ENCODE measurements at regions not wholly inside any gene's neighbourhood (a gene's known extent, or its start where the extent isn't known, plus 50 kb on each side); places are given as distances from the start of the nearest gene placed in this dataset.

GRCh38 chr6:16929809-16930208 is 168.5 kb upstream of the ATXN1 start:
- Histone ChIP-seq H3K4me2 (ENCODE audit: low read length, poor library complexity, severe bottlenecking) (no peak overlapping the region), H2BK5ac (ENCODE audit: low read depth, low read length, poor library complexity, severe bottlenecking) (no peak overlapping the region), H3K4me3 (ENCODE audit: insufficient read depth in 1 of 2, low read depth in 1 of 2, low read length in 2 of 2) (no peak overlapping the region), H2BK12ac (ENCODE audit: low read length in 2 of 2) (no peak overlapping the region), H2AK5ac (ENCODE audit: low read length, severe bottlenecking) (no peak overlapping the region), H3K79me1 (replicated peaks; ENCODE audit: low read length, poor library complexity, severe bottlenecking) (no peaks in the 10 kb centered on the region), H3K4ac (ENCODE audit: low read depth in 1 of 2, low read length in 2 of 2) (no peak overlapping the region), H3K23ac (ENCODE audit: low read length in 2 of 2) (no peak overlapping the region), H3K9ac (ENCODE audit: low read length) (peak overlapping the region; percentile 86), H2BK15ac (ENCODE audit: low read depth, poor library complexity, severe bottlenecking) (no peak overlapping the region), H3K18ac (ENCODE audit: low read depth in 1 of 2, low read length in 2 of 2) (no peak overlapping the region), H2AFZ (ENCODE audit: low read depth, low read length) (no peak overlapping the region), H3K4me1 (ENCODE audit: control insufficient read depth, insufficient read depth, low read depth, low read length) (no peaks in the 10 kb centered on the region), H3K36me3 (ENCODE audit: control insufficient read depth in 1 of 2, insufficient read depth in 2 of 2, low read depth in 1 of 2, low read length in 2 of 2) (no peaks in the 10 kb centered on the region), H3K14ac (ENCODE audit: low read length in 2 of 2) (no peak overlapping the region), H4K8ac (ENCODE audit: low read length) (no peak overlapping the region), H4K91ac (ENCODE audit: low read length) (no peak overlapping the region), H3K27ac (ENCODE audit: low read length, poor library complexity, severe bottlenecking) (no peak overlapping the region), H2BK120ac (ENCODE audit: low read depth, low read length) (no peak overlapping the region), H3K27me3 (ENCODE audit: control insufficient read depth in 1 of 2, insufficient read depth in 1 of 2, low read length in 2 of 2) (peaks cover 0 to 3% of the 10 kb centered on the region in 2 experiments), H3K9me3 (ENCODE audit: control insufficient read depth, low read length) (no peaks in the 10 kb centered on the region)
- peak; percentile 98 for DNase-seq

GRCh38 chr6:16928387-16928786 is 167.1 kb upstream of the ATXN1 start:
- no peak for DNase-seq
- H3K4ac ChIP-seq (ENCODE audit: low read depth in 1 of 2, low read length in 2 of 2), result no peak overlapping the region
- WGBS, result 98% methylated on average over 1 of the region's 2 CpGs

GRCh38 chr6:16927205-16927604 is 165.9 kb upstream of the ATXN1 start:
- H3K4me3 ChIP-seq (ENCODE audit: insufficient read depth in 1 of 2, low read depth in 1 of 2, low read length in 2 of 2), result no peak overlapping the region
- H3K36me3 ChIP-seq (ENCODE audit: control insufficient read depth in 1 of 2, insufficient read depth in 2 of 2, low read depth in 1 of 2, low read length in 2 of 2), result no peaks in the 10 kb centered on the region
- H3K9ac ChIP-seq (ENCODE audit: low read length), result no peak overlapping the region
- no peak overlapping the region for H3K4ac ChIP-seq (ENCODE audit: low read depth in 1 of 2, low read length in 2 of 2)
- no peak overlapping the region for H3K18ac ChIP-seq (ENCODE audit: low read depth in 1 of 2, low read length in 2 of 2)
- H3K23ac ChIP-seq (ENCODE audit: low read length in 2 of 2), result no peak overlapping the region
- H2AK5ac ChIP-seq (ENCODE audit: low read length, severe bottlenecking), result no peak overlapping the region
- H4K91ac ChIP-seq (ENCODE audit: low read length), result no peak overlapping the region
- no peaks in the 10 kb centered on the region for H3K27me3 ChIP-seq (ENCODE audit: control insufficient read depth in 1 of 2, insufficient read depth in 1 of 2, low read length in 2 of 2)
- no peak overlapping the region for H4K8ac ChIP-seq (ENCODE audit: low read length)
- H3K79me1 ChIP-seq (replicated peaks; ENCODE audit: low read length, poor library complexity, severe bottlenecking), result no peaks in the 10 kb centered on the region
- no peaks in the 10 kb centered on the region for H3K4me1 ChIP-seq (ENCODE audit: control insufficient read depth, insufficient read depth, low read depth, low read length)
- no peak overlapping the region for H2BK5ac ChIP-seq (ENCODE audit: low read depth, low read length, poor library complexity, severe bottlenecking)
- no peak overlapping the region for H2BK12ac ChIP-seq (ENCODE audit: low read length in 2 of 2)
- no peak overlapping the region for H3K4me2 ChIP-seq (ENCODE audit: low read length, poor library complexity, severe bottlenecking)
- no peak overlapping the region for H2AFZ ChIP-seq (ENCODE audit: low read depth, low read length)
- H3K14ac ChIP-seq (ENCODE audit: low read length in 2 of 2), result no peak overlapping the region
- H3K9me3 ChIP-seq (ENCODE audit: control insufficient read depth, low read length), result no peaks in the 10 kb centered on the region
- WGBS, result no CpG with 5 or more reads among the region's 1 CpG
- no peak overlapping the region for H3K27ac ChIP-seq (ENCODE audit: low read length, poor library complexity, severe bottlenecking)
- H2BK120ac ChIP-seq (ENCODE audit: low read depth, low read length), result no peak overlapping the region
- no peak for DNase-seq
- H2BK15ac ChIP-seq (ENCODE audit: low read depth, poor library complexity, severe bottlenecking), result no peak overlapping the region

More at GRCh38 chr6:16928387-16928786, 167.1 kb upstream of the ATXN1 start:
- Histone ChIP-seq H3K27me3 (ENCODE audit: control insufficient read depth in 1 of 2, insufficient read depth in 1 of 2, low read length in 2 of 2) (peaks cover 0 to 2% of the 10 kb centered on the region in 2 experiments), H3K79me1 (replicated peaks; ENCODE audit: low read length, poor library complexity, severe bottlenecking) (no peaks in the 10 kb centered on the region), H3K18ac (ENCODE audit: low read depth in 1 of 2, low read length in 2 of 2) (no peak overlapping the region), H2BK15ac (ENCODE audit: low read depth, poor library complexity, severe bottlenecking) (no peak overlapping the region), H2AFZ (ENCODE audit: low read depth, low read length) (no peak overlapping the region), H3K36me3 (ENCODE audit: control insufficient read depth in 1 of 2, insufficient read depth in 2 of 2, low read depth in 1 of 2, low read length in 2 of 2) (no peaks in the 10 kb centered on the region), H3K9ac (ENCODE audit: low read length) (no peak overlapping the region), H3K14ac (ENCODE audit: low read length in 2 of 2) (no peak overlapping the region), H3K4me3 (ENCODE audit: insufficient read depth in 1 of 2, low read depth in 1 of 2, low read length in 2 of 2) (no peak overlapping the region), H3K4me2 (ENCODE audit: low read length, poor library complexity, severe bottlenecking) (no peak overlapping the region), H4K91ac (ENCODE audit: low read length) (no peak overlapping the region), H2BK5ac (ENCODE audit: low read depth, low read length, poor library complexity, severe bottlenecking) (no peak overlapping the region), H3K4me1 (ENCODE audit: control insufficient read depth, insufficient read depth, low read depth, low read length) (no peaks in the 10 kb centered on the region), H3K9me3 (ENCODE audit: control insufficient read depth, low read length) (no peaks in the 10 kb centered on the region), H4K8ac (ENCODE audit: low read length) (no peak overlapping the region), H2BK120ac (ENCODE audit: low read depth, low read length) (no peak overlapping the region), H2AK5ac (ENCODE audit: low read length, severe bottlenecking) (no peak overlapping the region), H2BK12ac (ENCODE audit: low read length in 2 of 2) (no peak overlapping the region), H3K27ac (ENCODE audit: low read length, poor library complexity, severe bottlenecking) (no peak overlapping the region), H3K23ac (ENCODE audit: low read length in 2 of 2) (no peak overlapping the region)

GRCh38 chr6:16925461-16925860 is 164.2 kb upstream of the ATXN1 start:
- no peak overlapping the region for H3K4me3 ChIP-seq (ENCODE audit: insufficient read depth in 1 of 2, low read depth in 1 of 2, low read length in 2 of 2)
- H3K14ac ChIP-seq (ENCODE audit: low read length in 2 of 2), result no peak overlapping the region
- no peak overlapping the region for H2BK12ac ChIP-seq (ENCODE audit: low read length in 2 of 2)
- no peak overlapping the region for H3K4ac ChIP-seq (ENCODE audit: low read depth in 1 of 2, low read length in 2 of 2)
- H3K27me3 ChIP-seq (ENCODE audit: control insufficient read depth in 1 of 2, insufficient read depth in 1 of 2, low read length in 2 of 2), result no peaks in the 10 kb centered on the region
- H3K27ac ChIP-seq (ENCODE audit: low read length, poor library complexity, severe bottlenecking), result no peak overlapping the region
- no peaks in the 10 kb centered on the region for H3K4me1 ChIP-seq (ENCODE audit: control insufficient read depth, insufficient read depth, low read depth, low read length)
- 61% methylated on average over 3 of the region's 4 CpGs for whole genome bisulfite sequencing
- no peaks in the 10 kb centered on the region for H3K79me1 ChIP-seq (replicated peaks; ENCODE audit: low read length, poor library complexity, severe bottlenecking)
- no peak overlapping the region for H2AFZ ChIP-seq (ENCODE audit: low read depth, low read length)
- H3K9me3 ChIP-seq (ENCODE audit: control insufficient read depth, low read length), result no peaks in the 10 kb centered on the region
- no peak overlapping the region for H4K91ac ChIP-seq (ENCODE audit: low read length)
- DNase-seq, result peak; percentile 49
- H3K18ac ChIP-seq (ENCODE audit: low read depth in 1 of 2, low read length in 2 of 2), result no peak overlapping the region
- no peak overlapping the region for H2BK5ac ChIP-seq (ENCODE audit: low read depth, low read length, poor library complexity, severe bottlenecking)
- no peak overlapping the region for H2AK5ac ChIP-seq (ENCODE audit: low read length, severe bottlenecking)
- no peak overlapping the region for H3K9ac ChIP-seq (ENCODE audit: low read length)
- H2BK15ac ChIP-seq (ENCODE audit: low read depth, poor library complexity, severe bottlenecking), result no peak overlapping the region
- no peak overlapping the region for H3K4me2 ChIP-seq (ENCODE audit: low read length, poor library complexity, severe bottlenecking)
- no peak overlapping the region for H4K8ac ChIP-seq (ENCODE audit: low read length)
- no peaks in the 10 kb centered on the region for H3K36me3 ChIP-seq (ENCODE audit: control insufficient read depth in 1 of 2, insufficient read depth in 2 of 2, low read depth in 1 of 2, low read length in 2 of 2)
- no peak overlapping the region for H2BK120ac ChIP-seq (ENCODE audit: low read depth, low read length)
- no peak overlapping the region for H3K23ac ChIP-seq (ENCODE audit: low read length in 2 of 2)

Measured in mesenchymal stem cell (in vitro differentiated cells and primary cell).